Subcutaneous abdominal adipose tissue (tissue), 5 donors: ENCODE measurements at regions not wholly inside any gene's neighbourhood (a gene's known extent, or its start where the extent isn't known, plus 50 kb on each side); places are given as distances from the start of the nearest gene placed in this dataset.

Source experiments
- H3K27ac ChIP-seq: one replicate; pipeline ENCODE4 v1.7.0; 2013; ENCODE audit warnings: low read depth, mild to moderate bottlenecking, inconsistent platforms, low read length, moderate library complexity
- H3K27me3 ChIP-seq, 5 donors: one replicate each; pipeline ENCODE4 v1.7.0; 2013; ENCODE audit warnings: low read length in 5 of 5, inconsistent platforms in 1 of 5; ENCODE audit not compliant: control insufficient read depth in 5 of 5, insufficient read depth in 4 of 5
- H3K36me3 ChIP-seq, 5 donors: one replicate each; pipeline ENCODE4 v1.7.0; 2013; ENCODE audit warnings: low read length in 5 of 5; ENCODE audit not compliant: control insufficient read depth in 5 of 5, insufficient read depth in 5 of 5
- H3K4me1 ChIP-seq, 5 donors: one replicate each; pipeline ENCODE4 v1.7.0; 2013; ENCODE audit warnings: low read length in 5 of 5, mild to moderate bottlenecking in 3 of 5, moderate library complexity in 1 of 5; ENCODE audit not compliant: control insufficient read depth in 5 of 5, insufficient read depth in 5 of 5
- H3K4me3 ChIP-seq, 5 donors: one replicate each; pipeline ENCODE4 v1.7.0; 2013; ENCODE audit warnings: low read length in 5 of 5, low read depth in 1 of 5
- H3K9ac ChIP-seq, 5 donors: one replicate each; pipeline ENCODE4 v1.7.0; 2013; ENCODE audit warnings: low read length in 5 of 5, mild to moderate bottlenecking in 4 of 5, moderate library complexity in 3 of 5
- H3K9me3 ChIP-seq, 5 donors: one replicate each; pipeline ENCODE4 v1.7.0; 2013; ENCODE audit warnings: low read length in 5 of 5; ENCODE audit not compliant: control insufficient read depth in 5 of 5
- donor health status: healthy.
- donor health status: healthy.
- donor health status: healthy.
- donor health status: healthy.
- donor health status: healthy.

DNA sequence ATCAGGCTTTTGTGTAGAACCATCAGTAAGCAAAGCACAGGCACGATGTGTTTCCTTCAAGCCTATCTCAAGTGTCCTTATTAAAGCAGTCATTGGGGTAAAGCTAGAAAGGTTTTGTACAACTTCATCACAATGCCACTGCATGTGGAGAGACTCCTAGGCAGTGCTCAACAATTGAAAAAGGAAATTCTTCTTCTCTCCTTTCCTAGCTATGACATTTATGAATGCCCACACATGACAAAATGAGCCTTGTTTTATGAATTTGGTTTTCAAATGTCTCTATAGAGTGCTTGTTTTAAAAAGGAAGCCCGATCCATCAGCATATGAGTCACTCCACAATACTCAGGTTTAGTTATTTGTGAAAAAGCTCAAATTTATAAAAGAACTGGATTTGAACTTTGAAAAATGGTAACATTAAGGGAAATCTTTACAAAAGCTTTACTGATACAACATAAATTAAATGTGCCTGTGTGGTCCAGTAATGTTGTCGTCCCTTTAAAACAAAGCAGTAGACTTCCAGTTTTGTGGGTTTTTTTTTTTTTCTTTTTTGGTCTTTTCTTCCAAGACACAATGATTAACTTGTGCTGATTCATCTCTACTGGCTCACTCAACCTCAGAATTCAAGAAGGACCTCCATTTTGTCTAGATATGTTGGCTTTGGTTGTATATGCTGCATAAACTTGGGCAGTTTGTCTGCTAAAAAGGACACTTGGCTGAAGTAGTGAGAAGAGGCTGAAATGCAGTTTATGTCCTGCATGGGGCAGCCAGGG lies 273.8 kb downstream of the GASK1B start:
- Histone ChIP-seq H3K27me3 (no peaks in the 10 kb centered on the region), H3K27ac (no peak overlapping the region), H3K9ac (no peak overlapping the region), H3K4me3 (no peak overlapping the region), H3K4me1 (no peaks in the 10 kb centered on the region), H3K36me3 (no peaks in the 10 kb centered on the region), H3K9me3 (no peaks in the 10 kb centered on the region)

DNA sequence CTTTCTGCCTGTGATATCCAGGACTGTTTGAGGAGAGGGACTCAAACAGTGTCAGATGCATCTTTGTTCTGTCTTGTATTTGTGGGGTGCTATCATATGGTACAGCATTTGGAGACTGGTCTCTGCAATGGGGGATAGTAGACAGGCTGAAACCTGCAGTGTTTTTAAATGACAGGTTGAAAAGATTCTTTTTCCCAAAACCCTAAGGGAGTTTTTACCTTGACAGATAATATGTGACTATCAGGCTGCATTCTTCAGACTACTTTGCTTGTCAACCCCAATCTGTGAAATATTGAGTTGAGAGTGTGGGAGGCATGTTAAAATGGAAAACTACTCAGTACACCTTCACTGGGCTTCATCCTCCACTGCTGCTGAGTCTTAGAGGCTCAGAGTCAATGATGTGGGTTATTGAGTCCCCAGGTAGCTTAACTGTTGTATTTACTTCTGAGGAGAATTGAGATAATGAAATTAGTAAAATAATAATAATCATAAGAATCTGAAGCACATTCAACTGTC lies 274.9 kb downstream of the GASK1B start:
- no peaks in the 10 kb centered on the region for H3K36me3 ChIP-seq
- no peak overlapping the region for H3K4me3 ChIP-seq
- no peak overlapping the region for H3K9ac ChIP-seq
- no peaks in the 10 kb centered on the region for H3K27me3 ChIP-seq
- H3K9me3 ChIP-seq = no peaks in the 10 kb centered on the region
- H3K27ac ChIP-seq = no peak overlapping the region
- H3K4me1 ChIP-seq = no peaks in the 10 kb centered on the region

DNA sequence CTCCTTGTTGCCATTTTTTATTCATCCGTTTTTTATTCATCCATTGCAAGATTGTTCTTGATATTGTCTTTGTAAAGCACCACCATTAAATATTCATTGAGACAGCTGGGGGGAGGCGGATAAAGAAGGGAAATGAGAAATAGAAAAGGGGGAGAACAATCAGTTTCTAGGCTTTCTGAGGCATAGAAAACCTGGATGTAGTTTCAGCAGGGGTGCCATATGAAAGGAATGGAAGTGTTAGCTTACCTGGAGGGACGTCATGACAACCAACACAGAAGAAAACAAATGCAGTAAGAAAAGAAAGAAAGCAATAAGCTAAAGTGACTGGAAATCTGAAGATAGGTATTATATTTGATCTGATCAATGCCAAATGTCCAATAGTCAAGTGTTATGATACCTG lies 276.1 kb downstream of the GASK1B start:
- H3K27me3 ChIP-seq = no peaks in the 10 kb centered on the region
- H3K9me3 ChIP-seq = no peaks in the 10 kb centered on the region
- H3K9ac ChIP-seq = no peak overlapping the region
- no peak overlapping the region for H3K4me3 ChIP-seq
- no peaks in the 10 kb centered on the region for H3K36me3 ChIP-seq
- no peaks in the 10 kb centered on the region for H3K4me1 ChIP-seq
- no peak overlapping the region for H3K27ac ChIP-seq

DNA sequence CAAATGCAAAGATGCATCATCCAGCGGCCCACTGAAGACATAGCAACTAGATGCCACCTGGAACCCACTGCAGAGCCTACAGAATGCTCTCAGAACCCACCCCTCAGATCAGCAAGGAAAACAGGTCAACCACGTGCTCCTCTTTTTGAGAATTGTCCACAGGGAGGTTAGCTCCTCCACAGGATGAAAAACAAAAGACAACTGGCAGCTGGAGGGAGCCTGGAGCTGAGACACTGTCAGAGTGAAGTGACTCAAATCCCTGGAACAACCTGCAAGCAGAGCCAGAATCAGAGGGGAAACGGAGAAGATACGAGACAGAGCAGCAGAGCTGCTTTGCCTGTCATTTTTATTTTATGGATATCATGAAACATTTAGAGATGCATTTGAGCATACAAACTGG lies 277.6 kb downstream of the GASK1B start:
- Histone ChIP-seq H3K9ac (no peak overlapping the region), H3K4me3 (no peak overlapping the region), H3K27ac (no peak overlapping the region), H3K9me3 (no peaks in the 10 kb centered on the region), H3K36me3 (no peaks in the 10 kb centered on the region), H3K27me3 (no peaks in the 10 kb centered on the region), H3K4me1 (no peaks in the 10 kb centered on the region)

DNA sequence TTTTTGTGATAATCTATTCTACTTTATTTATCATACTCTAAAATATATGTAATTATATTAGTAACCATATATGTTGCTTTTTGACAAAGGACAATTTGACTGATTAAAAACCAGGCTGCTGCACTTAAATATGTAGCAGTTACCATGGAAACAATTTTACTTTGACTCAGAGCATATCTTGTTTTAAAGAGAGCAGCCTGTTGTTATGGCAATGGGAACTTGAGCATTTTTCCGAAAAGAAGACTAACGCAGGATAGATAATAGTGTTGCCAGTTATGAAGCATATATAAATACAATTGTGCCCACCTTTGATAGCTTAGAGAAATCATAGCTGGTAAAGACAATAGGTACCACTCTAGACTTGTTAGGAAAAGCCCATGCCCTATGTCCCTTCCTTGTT lies 283.0 kb downstream of the GASK1B start:
- Histone ChIP-seq H3K4me3 (no peak overlapping the region), H3K27ac (no peak overlapping the region), H3K9ac (no peak overlapping the region), H3K4me1 (no peaks in the 10 kb centered on the region), H3K36me3 (no peaks in the 10 kb centered on the region), H3K9me3 (no peaks in the 10 kb centered on the region), H3K27me3 (no peaks in the 10 kb centered on the region)

DNA sequence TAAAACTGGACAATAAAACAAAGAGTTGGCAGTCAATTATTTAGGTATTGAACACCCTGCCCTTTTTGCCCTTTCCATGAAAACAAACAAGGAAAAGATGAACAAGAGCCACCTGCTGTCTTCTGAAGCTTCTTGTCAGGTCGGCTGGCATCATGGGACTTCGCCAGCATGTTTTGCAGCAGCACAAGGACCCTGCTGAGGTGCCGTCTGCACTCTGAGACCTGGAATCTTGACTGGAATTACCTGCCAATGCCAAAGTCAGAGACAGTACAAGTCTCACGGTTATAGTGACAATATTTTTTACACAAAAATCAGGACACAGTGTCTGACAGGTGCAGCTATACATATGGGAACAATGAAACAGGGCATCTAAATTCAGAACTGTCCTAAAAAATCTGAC lies 284.5 kb downstream of the GASK1B start:
- Histone ChIP-seq H3K36me3 (no peaks in the 10 kb centered on the region), H3K27me3 (no peaks in the 10 kb centered on the region), H3K4me1 (no peaks in the 10 kb centered on the region), H3K9me3 (no peaks in the 10 kb centered on the region), H3K9ac (no peak overlapping the region), H3K27ac (no peak overlapping the region), H3K4me3 (no peak overlapping the region)

DNA sequence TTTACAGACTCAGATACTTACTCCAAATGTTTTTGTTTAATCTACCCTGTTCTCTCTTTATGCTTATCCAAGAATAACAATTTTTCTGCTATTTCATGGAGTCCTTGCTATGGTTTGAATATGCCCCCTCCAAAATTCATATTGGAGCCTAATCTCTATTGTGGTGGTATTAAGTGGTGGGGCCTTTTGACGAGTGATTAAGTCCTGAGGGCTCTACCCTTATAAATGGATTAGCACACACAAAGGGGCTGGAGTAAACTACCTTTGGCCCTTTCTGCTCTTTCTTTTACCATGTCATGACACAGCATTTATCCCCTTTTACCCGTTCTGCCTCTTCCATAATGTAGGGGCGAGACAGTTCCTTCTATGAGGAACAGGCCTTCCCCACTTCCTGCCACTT lies 285.5 kb downstream of the GASK1B start:
- H3K27ac ChIP-seq = no peak overlapping the region
- H3K36me3 ChIP-seq = no peaks in the 10 kb centered on the region
- H3K9ac ChIP-seq = no peak overlapping the region
- no peak overlapping the region for H3K4me3 ChIP-seq
- H3K27me3 ChIP-seq = no peaks in the 10 kb centered on the region
- H3K9me3 ChIP-seq = no peaks in the 10 kb centered on the region
- H3K4me1 ChIP-seq = no peaks in the 10 kb centered on the region

DNA sequence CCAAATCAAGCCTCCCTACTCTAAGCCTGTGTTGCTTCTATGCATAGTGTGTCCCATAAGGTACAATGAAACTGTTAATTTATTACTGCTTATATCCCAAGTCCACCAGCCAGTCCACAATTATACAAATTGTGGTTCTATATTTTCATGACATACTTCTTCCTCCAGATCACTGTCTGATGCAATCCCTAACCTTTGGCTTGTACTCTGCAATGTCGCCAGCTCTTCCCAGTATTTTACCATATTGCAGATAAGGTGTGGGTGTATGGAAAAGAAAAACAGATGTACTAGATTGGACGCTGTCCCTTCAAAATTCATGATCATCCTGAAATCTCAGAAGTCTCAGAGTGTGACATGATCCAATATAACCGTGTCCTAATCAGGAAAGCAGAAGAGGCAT lies 286.2 kb downstream of the GASK1B start:
- no peaks in the 10 kb centered on the region for H3K27me3 ChIP-seq
- no peak overlapping the region for H3K9ac ChIP-seq
- H3K27ac ChIP-seq = no peak overlapping the region
- H3K4me3 ChIP-seq = no peak overlapping the region
- H3K36me3 ChIP-seq = no peaks in the 10 kb centered on the region
- no peaks in the 10 kb centered on the region for H3K9me3 ChIP-seq
- no peaks in the 10 kb centered on the region for H3K4me1 ChIP-seq

DNA sequence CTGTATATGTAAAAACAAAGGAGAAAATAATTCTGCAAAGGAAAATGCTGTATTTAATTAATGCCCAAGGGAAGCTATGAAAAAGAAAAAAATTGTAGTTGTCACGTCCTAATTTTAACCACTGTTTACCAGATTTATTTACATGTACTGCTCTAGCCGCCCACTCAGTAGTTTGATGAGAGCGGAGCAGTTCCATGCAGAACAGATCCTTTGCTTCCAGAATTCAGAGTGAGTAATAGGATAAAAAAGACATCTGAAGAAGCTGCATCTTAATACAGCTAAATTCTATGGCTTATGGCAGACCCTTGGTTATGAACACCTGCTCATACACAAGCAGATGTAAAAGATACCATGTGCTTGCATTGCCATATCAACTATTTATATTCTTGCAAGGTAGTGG lies 287.0 kb downstream of the GASK1B start:
- Histone ChIP-seq H3K9me3 (no peaks in the 10 kb centered on the region), H3K36me3 (no peaks in the 10 kb centered on the region), H3K4me1 (no peaks in the 10 kb centered on the region), H3K9ac (no peak overlapping the region), H3K27ac (no peak overlapping the region), H3K4me3 (no peak overlapping the region), H3K27me3 (no peaks in the 10 kb centered on the region)

DNA sequence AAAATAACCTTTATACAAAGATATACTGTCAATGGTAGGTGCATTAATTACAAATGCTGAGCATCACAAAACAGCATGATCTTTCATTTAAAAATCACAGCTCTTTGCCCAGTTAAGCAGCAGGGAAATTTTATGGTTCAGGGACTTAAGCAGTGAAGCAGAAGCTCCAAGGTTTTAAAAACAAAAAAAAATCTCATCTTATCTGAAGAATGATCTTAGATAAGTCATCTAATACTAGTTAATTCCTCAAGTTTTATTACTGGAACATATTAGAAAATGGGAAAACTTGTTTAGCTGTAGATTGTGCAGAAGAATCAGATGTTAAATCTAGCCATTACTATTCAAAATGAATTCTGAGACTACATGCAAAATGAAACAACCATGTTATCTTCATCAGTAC lies 289.9 kb downstream of the GASK1B start:
- H3K27me3 ChIP-seq = no peaks in the 10 kb centered on the region
- H3K9me3 ChIP-seq = no peaks in the 10 kb centered on the region
- no peak overlapping the region for H3K9ac ChIP-seq
- no peak overlapping the region for H3K27ac ChIP-seq
- no peaks in the 10 kb centered on the region for H3K4me1 ChIP-seq
- no peaks in the 10 kb centered on the region for H3K36me3 ChIP-seq
- H3K4me3 ChIP-seq = no peak overlapping the region
